Calu3 (cell line): ENCODE measurements at regions not wholly inside any gene's neighbourhood (a gene's known extent, or its start where the extent isn't known, plus 50 kb on each side); places are given as distances from the start of the nearest gene placed in this dataset.
"Not testable (repeated sequence)": the region's sequence is repeated elsewhere in the genome, so short reads cannot be mapped to it uniquely, and the experiment has no call there.

Source experiments
- BruUV-seq: library from RNA; stranded (reverse); fragments of 400-500 nt; replicated peaks from 2 replicates; lab custom pipeline; 2021; lab: Mats Ljungman, UMichigan
- CTCF ChIA-PET: fragments of 300-600 bp; sonication (Branson Sonifier 250); formaldehyde crosslinking; loops from one replicate; lab custom pipeline; 2022; ENCODE audit warnings: antibody characterized with exemption; lab: Charles Lee
- DNase-seq: peaks from one replicate; pipeline ENCODE4 v3.0.0; 2022
- H3K27ac Mint-ChIP-seq: one replicate; pipeline ENCODE4 v1.8.0; 2022; ENCODE audit warnings: mixed read lengths; ENCODE audit not compliant: unreplicated experiment
- H3K27me3 Mint-ChIP-seq: one replicate; pipeline ENCODE4 v1.8.0; 2022; ENCODE audit warnings: mixed read lengths; ENCODE audit not compliant: unreplicated experiment
- H3K36me3 Mint-ChIP-seq: one replicate; pipeline ENCODE4 v1.8.0; 2022; ENCODE audit warnings: mild to moderate bottlenecking, moderate library complexity, mixed read lengths; ENCODE audit not compliant: insufficient read depth, unreplicated experiment
- H3K4me1 Mint-ChIP-seq: one replicate; pipeline ENCODE4 v1.8.0; 2022; ENCODE audit warnings: mild to moderate bottlenecking, low read depth, mixed read lengths; ENCODE audit not compliant: unreplicated experiment
- H3K4me3 Mint-ChIP-seq: one replicate; pipeline ENCODE4 v1.8.0; 2022; ENCODE audit warnings: mild to moderate bottlenecking, low read depth, moderate library complexity, mixed read lengths; ENCODE audit not compliant: unreplicated experiment
- H3K9me3 Mint-ChIP-seq: one replicate; pipeline ENCODE4 v1.8.0; 2022; ENCODE audit warnings: low read depth, mixed read lengths; ENCODE audit not compliant: unreplicated experiment
- intact Hi-C: fragments of 100-400 bp; cut with micrococcal nuclease; formaldehyde crosslinking; loops from one replicate; pipeline ENCODE4 v1.10.0; 2022; ENCODE audit not compliant: unreplicated experiment
- TF ChIP-seq, protein P1 (sequence below): fragments of 200-600 bp; IDR thresholded peaks from one replicate; pipeline ENCODE4 v1.8.0; 2022; ENCODE audit warnings: antibody characterized with exemption; ENCODE audit not compliant: unreplicated experiment

DNA sequence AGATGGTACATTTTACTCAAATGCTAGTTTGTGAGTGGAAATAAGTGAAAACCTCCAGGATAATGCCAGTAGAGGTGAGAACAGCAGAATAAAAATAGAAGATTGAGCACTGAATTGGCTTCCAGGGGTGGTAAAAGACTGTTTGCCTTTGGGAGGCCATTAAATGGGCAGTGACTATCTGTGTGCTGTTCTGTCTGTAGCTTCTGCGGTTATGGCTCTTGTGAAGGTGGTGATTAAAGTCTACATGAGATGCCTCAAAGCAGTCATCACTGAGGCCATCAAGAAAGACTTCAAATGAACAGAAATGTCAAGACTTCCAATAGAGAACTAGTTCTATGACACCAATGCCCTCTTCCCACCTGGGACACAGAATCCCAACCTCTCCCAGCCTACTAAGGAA is 108.8 kb downstream of the EFHB start:
- no peak for DNase-seq
- CTCF ChIA-PET = no interaction called here
- Mint-ChIP-seq H3K4me3 (no peak overlapping the region), H3K36me3 (no peaks in the 10 kb centered on the region), H3K27ac (no peak overlapping the region), H3K9me3 (no peaks in the 10 kb centered on the region), H3K4me1 (no peaks in the 10 kb centered on the region), H3K27me3 (no peaks in the 10 kb centered on the region)
- intact Hi-C loops = no loop called here
- BruUV-seq = no TSS peak
- TF ChIP-seq, protein P1, sequence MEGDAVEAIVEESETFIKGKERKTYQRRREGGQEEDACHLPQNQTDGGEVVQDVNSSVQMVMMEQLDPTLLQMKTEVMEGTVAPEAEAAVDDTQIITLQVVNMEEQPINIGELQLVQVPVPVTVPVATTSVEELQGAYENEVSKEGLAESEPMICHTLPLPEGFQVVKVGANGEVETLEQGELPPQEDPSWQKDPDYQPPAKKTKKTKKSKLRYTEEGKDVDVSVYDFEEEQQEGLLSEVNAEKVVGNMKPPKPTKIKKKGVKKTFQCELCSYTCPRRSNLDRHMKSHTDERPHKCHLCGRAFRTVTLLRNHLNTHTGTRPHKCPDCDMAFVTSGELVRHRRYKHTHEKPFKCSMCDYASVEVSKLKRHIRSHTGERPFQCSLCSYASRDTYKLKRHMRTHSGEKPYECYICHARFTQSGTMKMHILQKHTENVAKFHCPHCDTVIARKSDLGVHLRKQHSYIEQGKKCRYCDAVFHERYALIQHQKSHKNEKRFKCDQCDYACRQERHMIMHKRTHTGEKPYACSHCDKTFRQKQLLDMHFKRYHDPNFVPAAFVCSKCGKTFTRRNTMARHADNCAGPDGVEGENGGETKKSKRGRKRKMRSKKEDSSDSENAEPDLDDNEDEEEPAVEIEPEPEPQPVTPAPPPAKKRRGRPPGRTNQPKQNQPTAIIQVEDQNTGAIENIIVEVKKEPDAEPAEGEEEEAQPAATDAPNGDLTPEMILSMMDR = no peak

DNA sequence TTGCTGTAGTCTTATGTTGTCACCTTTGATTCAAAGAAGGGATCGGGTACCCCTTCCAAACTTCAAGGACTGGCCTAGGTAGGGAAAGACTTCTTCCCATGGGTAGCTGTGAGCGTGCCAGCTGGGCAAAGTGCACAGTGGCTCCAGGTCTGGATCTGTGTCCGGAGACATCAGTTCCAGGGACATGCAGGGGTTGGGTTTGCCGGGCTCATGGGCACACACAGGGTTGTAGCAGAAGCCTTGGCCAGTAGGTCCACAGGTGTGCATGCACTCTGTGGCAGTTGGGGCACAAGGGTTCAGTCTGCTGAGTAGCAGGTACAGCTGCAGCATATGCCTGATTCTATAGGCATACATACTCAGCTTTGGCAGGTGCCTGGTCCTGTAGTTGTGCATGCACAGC is 111.2 kb downstream of the EFHB start:
- Mint-ChIP-seq H3K4me3 (no peak overlapping the region), H3K9me3 (no peaks in the 10 kb centered on the region), H3K36me3 (no peaks in the 10 kb centered on the region), H3K4me1 (no peaks in the 10 kb centered on the region), H3K27ac (no peak overlapping the region), H3K27me3 (no peaks in the 10 kb centered on the region)
- BruUV-seq = no TSS peak
- TF ChIP-seq, protein P1 = no peak
- CTCF ChIA-PET = no interaction called here
- no peak for DNase-seq
- intact Hi-C loops = no loop called here

DNA sequence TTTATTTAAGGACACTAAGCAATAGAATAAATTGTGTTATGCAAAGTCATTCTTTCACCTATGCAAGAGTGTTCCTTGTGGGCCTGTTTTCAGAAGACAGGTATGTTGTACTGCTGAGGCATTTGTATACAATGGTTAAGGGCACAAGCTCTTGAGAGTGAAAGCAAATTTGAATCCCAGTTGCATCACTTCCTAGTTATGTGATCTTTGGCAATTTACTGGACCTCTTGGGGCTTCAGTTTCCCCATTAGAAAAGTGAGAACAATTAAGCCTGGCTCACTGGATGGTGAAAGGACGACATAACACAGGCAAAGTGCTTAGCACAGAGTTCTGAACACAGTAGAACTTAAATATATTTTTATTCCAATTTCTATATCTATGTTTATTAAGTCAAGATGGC is 117.4 kb downstream of the EFHB start:
- H3K27ac Mint-ChIP-seq = no peak overlapping the region
- no peaks in the 10 kb centered on the region for H3K36me3 Mint-ChIP-seq
- H3K4me1 Mint-ChIP-seq = no peaks in the 10 kb centered on the region
- no peaks in the 10 kb centered on the region for H3K9me3 Mint-ChIP-seq
- intact Hi-C loops = no loop called here
- DNase-seq = no peak
- CTCF ChIA-PET = no interaction called here
- no TSS peak for BruUV-seq
- H3K4me3 Mint-ChIP-seq = no peak overlapping the region
- TF ChIP-seq, protein P1 = no peak
- no peaks in the 10 kb centered on the region for H3K27me3 Mint-ChIP-seq

DNA sequence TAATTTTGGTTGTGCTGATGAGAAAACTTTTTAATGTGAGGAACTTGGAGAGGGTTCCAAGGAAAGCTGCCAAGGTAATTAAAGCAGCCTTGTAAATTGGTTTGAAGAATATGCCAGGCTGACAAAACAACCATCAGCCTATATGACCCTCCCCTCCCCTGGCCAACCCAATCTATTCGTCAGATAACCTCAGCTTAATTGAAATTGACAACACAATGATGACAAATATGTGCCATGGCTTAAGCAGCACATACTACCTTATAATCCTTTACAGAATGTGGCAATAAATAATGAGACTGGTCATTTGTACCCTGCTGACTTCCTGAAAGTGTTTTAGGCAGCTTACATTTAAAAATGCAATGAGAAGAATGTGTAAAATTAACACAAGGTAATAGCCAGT is 118.2 kb downstream of the EFHB start:
- H3K4me1 Mint-ChIP-seq = no peaks in the 10 kb centered on the region
- H3K27ac Mint-ChIP-seq = no peak overlapping the region
- BruUV-seq = no TSS peak
- H3K36me3 Mint-ChIP-seq = no peaks in the 10 kb centered on the region
- intact Hi-C loops = no loop called here
- H3K27me3 Mint-ChIP-seq = no peaks in the 10 kb centered on the region
- DNase-seq = no peak
- CTCF ChIA-PET = no interaction called here
- TF ChIP-seq, protein P1 = no peak
- no peaks in the 10 kb centered on the region for H3K9me3 Mint-ChIP-seq
- no peak overlapping the region for H3K4me3 Mint-ChIP-seq

DNA sequence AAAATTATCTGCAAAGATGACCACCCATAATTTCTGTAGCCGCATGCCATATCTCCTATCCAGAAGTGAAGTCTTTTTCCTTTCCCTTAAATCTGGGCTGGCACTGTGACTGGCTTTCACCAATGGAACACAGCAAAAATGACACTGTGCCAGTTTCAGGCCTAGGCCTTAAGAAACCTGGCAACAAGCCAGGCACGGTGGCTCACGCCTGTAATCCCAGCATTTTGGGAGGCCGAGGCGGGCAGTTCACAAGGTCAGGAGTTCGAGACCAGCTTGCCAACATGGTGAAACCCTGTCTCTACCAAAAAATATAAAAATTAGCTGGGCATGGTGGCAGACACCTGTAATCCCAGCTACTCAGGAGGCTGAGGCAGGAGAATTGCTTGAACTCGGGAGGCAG is 120.3 kb downstream of the EFHB start:
- H3K9me3 Mint-ChIP-seq, BruUV-seq, DNase-seq, H3K4me1 Mint-ChIP-seq, H3K27ac Mint-ChIP-seq, H3K27me3 Mint-ChIP-seq, H3K36me3 Mint-ChIP-seq, intact Hi-C loops, CTCF ChIA-PET, H3K4me3 Mint-ChIP-seq: not testable (repeated sequence)
